IMR-90 (cell line): ENCODE measurements at regions not wholly inside any gene's neighbourhood (a gene's known extent, or its start where the extent isn't known, plus 50 kb on each side); places are given as distances from the start of the nearest gene placed in this dataset.

ENCODE experiments used
- ATAC-seq: fragments of 200-7000 bp; cut with Tn5 transposase; 2 replicates; pipeline ENCODE4 v1.9.1; 2020; ENCODE audit warnings: low read depth, mild to moderate bottlenecking, moderate library complexity
- BruUV-seq: library from RNA; stranded (reverse); fragments of 400-500 nt; replicated peaks from 2 replicates; lab custom pipeline; 2021; lab: Mats Ljungman, UMichigan
- CTCF ChIA-PET: fragments of 300-600 bp; formaldehyde crosslinking; extraction: SDS; loops from one replicate; lab custom pipeline; 2021; ENCODE audit warnings: antibody characterized with exemption; lab: Yijun Ruan, JAX
- POLR2A ChIA-PET: fragments of 300-600 bp; sonication (Branson Sonifier 250); formaldehyde crosslinking; loops from one replicate; lab custom pipeline; 2022; ENCODE audit warnings: antibody characterized with exemption; ENCODE audit not compliant: unreplicated experiment; lab: Charles Lee
- DNase-seq: peaks from one replicate; pipeline ENCODE4 v3.0.0; 2013
- H2AFZ ChIP-seq: replicated peaks from 2 replicates; pipeline ENCODE3; 2013; ENCODE audit warnings: low read length, mild to moderate bottlenecking; ENCODE audit not compliant: poor library complexity
- H2AK5ac ChIP-seq: 2 replicates; pipeline ENCODE4 v1.6.1; 2013; ENCODE audit warnings: low read depth, low read length, inconsistent platforms
- H2AK9ac ChIP-seq: replicated peaks from 2 replicates; pipeline ENCODE3; 2013; ENCODE audit warnings: mild to moderate bottlenecking, low read depth, low read length, moderate library complexity; ENCODE audit not compliant: poor library complexity
- H2BK120ac ChIP-seq: 2 replicates; pipeline ENCODE4 v1.6.1; 2013; ENCODE audit warnings: low read depth, low read length, inconsistent platforms
- H2BK15ac ChIP-seq: 3 replicates; pipeline ENCODE4 v1.6.1; 2013; ENCODE audit warnings: low read depth, low read length, inconsistent platforms
- H2BK20ac ChIP-seq: 2 replicates; pipeline ENCODE4 v1.6.1; 2013; ENCODE audit warnings: low read depth, mild to moderate bottlenecking, inconsistent platforms, low read length, moderate library complexity
- H2BK5ac ChIP-seq: 2 replicates; pipeline ENCODE4 v1.6.1; 2013; ENCODE audit warnings: mild to moderate bottlenecking, low read depth, low read length, inconsistent platforms; ENCODE audit not compliant: poor library complexity, severe bottlenecking
- H3K14ac ChIP-seq: replicated peaks from 2 replicates; pipeline ENCODE4 v1.6.1; 2013; ENCODE audit warnings: low read depth, low read length, inconsistent platforms
- H3K18ac ChIP-seq: 2 replicates; pipeline ENCODE4 v1.6.1; 2013; ENCODE audit warnings: low read depth, low read length, control low read depth
- H3K23ac ChIP-seq: 2 replicates; pipeline ENCODE4 v1.6.1; 2013; ENCODE audit warnings: low read depth, low read length, inconsistent platforms
- H3K27ac ChIP-seq: 2 replicates; pipeline ENCODE4 v1.5.1; 2013; ENCODE audit warnings: mild to moderate bottlenecking, control low read depth, low read length; ENCODE audit not compliant: insufficient read depth
- H3K27me3 ChIP-seq: 2 replicates; pipeline ENCODE4 v1.6.1; 2013; ENCODE audit warnings: low read length; ENCODE audit not compliant: control insufficient read depth, insufficient read depth
- H3K36me3 ChIP-seq: 2 replicates; pipeline ENCODE4 v1.6.1; 2013; ENCODE audit warnings: low read length, mixed read lengths; ENCODE audit not compliant: control insufficient read depth, insufficient read depth
- H3K4ac ChIP-seq: 2 replicates; pipeline ENCODE4 v1.6.1; 2013; ENCODE audit warnings: low read depth, low read length, inconsistent platforms
- H3K4me1 ChIP-seq: 2 replicates; pipeline ENCODE4 v1.6.1; 2013; ENCODE audit warnings: low read length, mixed read lengths; ENCODE audit not compliant: control insufficient read depth, insufficient read depth
- H3K4me2 ChIP-seq: 2 replicates; pipeline ENCODE4 v1.6.1; 2013; ENCODE audit warnings: low read depth, mild to moderate bottlenecking, control low read depth, low read length, moderate library complexity
- H3K4me3 ChIP-seq: 2 replicates; pipeline ENCODE4 v1.5.1; 2013; ENCODE audit warnings: low read depth, mild to moderate bottlenecking, control low read depth, low read length, moderate library complexity; ENCODE audit not compliant: insufficient read depth
- H3K56ac ChIP-seq: 2 replicates; pipeline ENCODE4 v1.6.1; 2013; ENCODE audit warnings: low read length, inconsistent platforms; ENCODE audit not compliant: insufficient read depth; ENCODE audit errors: extremely low read depth
- H3K79me1 ChIP-seq, 2 experiments: 2 replicates each; pipeline ENCODE4 v1.6.1; 2013; ENCODE audit warnings: low read length in 2 of 2, inconsistent platforms in 1 of 2, low read depth in 1 of 2
- H3K9ac ChIP-seq: 2 replicates; pipeline ENCODE4 v1.6.1; 2013; ENCODE audit warnings: low read depth, low read length, control low read depth
- H3K9me1 ChIP-seq: 2 replicates; pipeline ENCODE4 v1.6.1; 2013; ENCODE audit warnings: low read length, inconsistent platforms; ENCODE audit not compliant: insufficient read depth
- H3K9me3 ChIP-seq: 2 replicates; pipeline ENCODE4 v1.6.1; 2013; ENCODE audit warnings: low read length; ENCODE audit not compliant: control insufficient read depth, insufficient read depth
- H4K20me1 ChIP-seq: 2 replicates; pipeline ENCODE4 v1.6.1; 2013; ENCODE audit warnings: low read length, inconsistent platforms; ENCODE audit not compliant: insufficient read depth
- H4K5ac ChIP-seq: 2 replicates; pipeline ENCODE4 v1.6.1; 2013; ENCODE audit warnings: mild to moderate bottlenecking, low read depth, low read length, control low read depth
- H4K8ac ChIP-seq, 2 experiments: 2 replicates each; pipeline ENCODE4 v1.6.1; 2013; ENCODE audit warnings: low read depth in 2 of 2, low read length in 2 of 2, control low read depth in 1 of 2, inconsistent platforms in 1 of 2
- H4K91ac ChIP-seq: 2 replicates; pipeline ENCODE4 v1.6.1; 2013; ENCODE audit warnings: low read depth, low read length, inconsistent platforms; ENCODE audit not compliant: insufficient read depth
- BHLHE40 ChIP-seq: fragments of 150-350 bp; IDR thresholded peaks from 2 replicates; pipeline ENCODE4 v1.6.1; 2016; ENCODE audit warnings: mild to moderate bottlenecking, low read depth, low read length
- CEBPB ChIP-seq: IDR thresholded peaks from 2 replicates; pipeline ENCODE4 v1.6.1; 2012; ENCODE audit warnings: low read depth, low read length, improper control_type of control experiment
- CHD1 ChIP-seq: IDR thresholded peaks from 2 replicates; pipeline ENCODE4 v1.6.1; 2012; ENCODE audit warnings: low read depth, low read length, improper control_type of control experiment
- FOS ChIP-seq: fragments of 150-350 bp; IDR thresholded peaks from 2 replicates; pipeline ENCODE4 v1.6.1; 2016; ENCODE audit warnings: low read depth, low read length
- MAFK ChIP-seq: IDR thresholded peaks from 2 replicates; pipeline ENCODE4 v1.6.1; 2012; ENCODE audit warnings: low read depth, low read length, improper control_type of control experiment
- MXI1 ChIP-seq: IDR thresholded peaks from 2 replicates; pipeline ENCODE4 v1.6.1; 2012; ENCODE audit warnings: low read depth, mild to moderate bottlenecking, low read length, moderate library complexity, borderline replicate concordance
- RFX5 ChIP-seq: IDR thresholded peaks from 2 replicates; pipeline ENCODE4 v1.8.0; 2012; ENCODE audit warnings: low read depth, mild to moderate bottlenecking, low read length, moderate library complexity
- SMC3 ChIP-seq: fragments of 150-350 bp; IDR thresholded peaks from 2 replicates; pipeline ENCODE4 v1.6.1; 2016; ENCODE audit warnings: low read depth, mild to moderate bottlenecking, antibody characterized with exemption, low read length, moderate library complexity
- dilution Hi-C: fragments of 300-500 bp; cut with HindIII; formaldehyde crosslinking; loops from one replicate; pipeline ENCODE4 v1.14.3; 2018; ENCODE audit warnings: low sequenced_read_pairs; ENCODE audit not compliant: unreplicated experiment
- in situ Hi-C: fragments of 300-500 bp; cut with MboI; formaldehyde crosslinking; loops from 3 replicates; pipeline ENCODE4 v1.14.3; 2019; ENCODE audit warnings: low sequenced_read_pairs, inconsistent platforms, mixed read lengths
- intact Hi-C: fragments of 100-400 bp; cut with micrococcal nuclease; formaldehyde crosslinking; loops from 2 replicates; pipeline ENCODE4 v1.10.0; 2022
- TF ChIP-seq, protein P1 (sequence below): fragments of 150-350 bp; IDR thresholded peaks from 2 replicates; pipeline ENCODE4 v1.6.1; 2016; ENCODE audit warnings: low read depth, mild to moderate bottlenecking, low read length, moderate library complexity, borderline replicate concordance

DNA sequence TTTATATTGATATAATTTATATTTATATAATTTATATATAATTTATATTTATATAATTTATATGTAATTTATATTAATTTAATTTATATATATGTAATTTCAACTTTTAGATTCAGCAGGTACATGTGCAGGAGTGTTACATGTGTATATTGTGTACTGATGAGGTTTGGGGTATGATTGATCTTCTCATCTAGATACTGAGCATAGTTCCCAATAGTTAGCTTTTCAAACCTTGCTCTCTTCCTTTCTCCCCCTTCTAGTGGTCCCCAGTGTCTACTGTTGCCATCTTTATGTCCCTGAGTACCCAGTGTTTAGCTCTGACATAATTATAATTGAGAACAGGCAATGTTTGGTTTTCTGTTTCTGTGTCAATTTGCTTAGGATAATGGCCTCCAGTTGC lies 1335.3 kb upstream of the CDH2 start:
- ChIA-PET CTCF (no interaction called here), POLR2A (no interaction called here)
- no peak for ATAC-seq
- no peaks in the 10 kb centered on the region for H3K9me3 ChIP-seq
- no peaks in the 10 kb centered on the region for H3K27me3 ChIP-seq
- dilution Hi-C loops: no loop called here
- H3K36me3 ChIP-seq: no peaks in the 10 kb centered on the region
- H4K20me1 ChIP-seq: no peaks in the 10 kb centered on the region
- no peak overlapping the region for H3K18ac ChIP-seq
- H3K27ac ChIP-seq: no peak overlapping the region
- no peak overlapping the region for H3K9ac ChIP-seq
- H4K8ac ChIP-seq: no peak overlapping the region
- no peak overlapping the region for H2BK15ac ChIP-seq
- H2AFZ ChIP-seq: no peak overlapping the region
- no peaks in the 10 kb centered on the region for H3K79me1 ChIP-seq
- H3K4ac ChIP-seq: no peak overlapping the region
- no peak overlapping the region for H2BK20ac ChIP-seq
- H2BK5ac ChIP-seq: no peak overlapping the region
- no peak overlapping the region for H3K4me2 ChIP-seq
- no peak overlapping the region for H3K4me3 ChIP-seq
- no peaks in the 10 kb centered on the region for H3K4me1 ChIP-seq
- no peak for DNase-seq
- TF ChIP-seq SMC3 (no peak), CHD1 (no peak), RFX5 (no peak), CEBPB (no peak), MAFK (no peak), BHLHE40 (no peak), FOS (no peak), MXI1 (no peak)
- TF ChIP-seq, protein P1, sequence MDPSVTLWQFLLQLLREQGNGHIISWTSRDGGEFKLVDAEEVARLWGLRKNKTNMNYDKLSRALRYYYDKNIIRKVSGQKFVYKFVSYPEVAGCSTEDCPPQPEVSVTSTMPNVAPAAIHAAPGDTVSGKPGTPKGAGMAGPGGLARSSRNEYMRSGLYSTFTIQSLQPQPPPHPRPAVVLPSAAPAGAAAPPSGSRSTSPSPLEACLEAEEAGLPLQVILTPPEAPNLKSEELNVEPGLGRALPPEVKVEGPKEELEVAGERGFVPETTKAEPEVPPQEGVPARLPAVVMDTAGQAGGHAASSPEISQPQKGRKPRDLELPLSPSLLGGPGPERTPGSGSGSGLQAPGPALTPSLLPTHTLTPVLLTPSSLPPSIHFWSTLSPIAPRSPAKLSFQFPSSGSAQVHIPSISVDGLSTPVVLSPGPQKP: no peak
- H2BK120ac ChIP-seq: no peak overlapping the region
- H2AK9ac ChIP-seq: no peak overlapping the region
- H3K23ac ChIP-seq: no peak overlapping the region
- BruUV-seq: no TSS peak
- H3K56ac ChIP-seq: no peak overlapping the region
- in situ Hi-C loops: no loop called here
- H2AK5ac ChIP-seq: no peak overlapping the region
- no peak overlapping the region for H4K5ac ChIP-seq
- H4K91ac ChIP-seq: no peak overlapping the region
- intact Hi-C loops: no loop called here
- no peaks in the 10 kb centered on the region for H3K9me1 ChIP-seq
- H3K14ac ChIP-seq: no peak overlapping the region
